ENCODE measurements at regions not wholly inside any gene's neighbourhood (a gene's known extent, or its start where the extent isn't known, plus 50 kb on each side); places are given as distances from the start of the nearest gene placed in this dataset.

DNA sequence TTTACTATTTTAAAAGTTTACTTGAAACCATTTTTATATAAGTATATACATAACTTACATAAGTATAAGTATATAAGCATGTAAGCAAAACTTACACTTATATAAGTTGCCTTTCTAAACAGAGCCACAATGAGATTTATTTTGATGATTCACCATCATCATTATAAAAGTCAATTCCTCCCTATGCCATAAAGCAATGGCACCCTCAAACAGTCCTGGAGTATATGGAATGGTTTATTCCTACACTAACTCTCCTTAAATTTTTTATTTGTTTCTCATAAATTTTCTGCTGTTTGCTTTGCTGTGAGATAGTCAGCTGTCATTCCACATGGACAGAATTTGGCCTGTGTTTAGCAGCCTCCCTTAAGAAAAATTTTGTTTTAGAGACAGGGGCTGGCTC is 114.2 kb downstream of the NAB1 start:
- H3K27me3 ChIP-seq = no peaks in the 10 kb centered on the region
- intact Hi-C loops (cut with DNase I) = no loop called here
- no peaks in the 10 kb centered on the region for H3K36me3 ChIP-seq
- ATAC-seq (no peak), DNase-seq (no peak)
- no peak overlapping the region for H3K27ac ChIP-seq
- TF ChIP-seq, protein P1, sequence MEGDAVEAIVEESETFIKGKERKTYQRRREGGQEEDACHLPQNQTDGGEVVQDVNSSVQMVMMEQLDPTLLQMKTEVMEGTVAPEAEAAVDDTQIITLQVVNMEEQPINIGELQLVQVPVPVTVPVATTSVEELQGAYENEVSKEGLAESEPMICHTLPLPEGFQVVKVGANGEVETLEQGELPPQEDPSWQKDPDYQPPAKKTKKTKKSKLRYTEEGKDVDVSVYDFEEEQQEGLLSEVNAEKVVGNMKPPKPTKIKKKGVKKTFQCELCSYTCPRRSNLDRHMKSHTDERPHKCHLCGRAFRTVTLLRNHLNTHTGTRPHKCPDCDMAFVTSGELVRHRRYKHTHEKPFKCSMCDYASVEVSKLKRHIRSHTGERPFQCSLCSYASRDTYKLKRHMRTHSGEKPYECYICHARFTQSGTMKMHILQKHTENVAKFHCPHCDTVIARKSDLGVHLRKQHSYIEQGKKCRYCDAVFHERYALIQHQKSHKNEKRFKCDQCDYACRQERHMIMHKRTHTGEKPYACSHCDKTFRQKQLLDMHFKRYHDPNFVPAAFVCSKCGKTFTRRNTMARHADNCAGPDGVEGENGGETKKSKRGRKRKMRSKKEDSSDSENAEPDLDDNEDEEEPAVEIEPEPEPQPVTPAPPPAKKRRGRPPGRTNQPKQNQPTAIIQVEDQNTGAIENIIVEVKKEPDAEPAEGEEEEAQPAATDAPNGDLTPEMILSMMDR (IDR thresholded peaks at IDR 0.05) = no peak
- no peak for TF ChIP-seq POLR2A (IDR thresholded peaks at IDR 0.05)
- H3K4me1 ChIP-seq = peaks cover 0 to 5% (median 0%) of the 10 kb centered on the region in 12 donors
- H3K4me3 ChIP-seq = no peak overlapping the region
- no peaks in the 10 kb centered on the region for H3K9me3 ChIP-seq

- ATAC-seq (no peak), DNase-seq (no peak)
- no peak overlapping the region for H3K4me3 ChIP-seq
- no peaks in the 10 kb centered on the region for H3K9me3 ChIP-seq
- H3K36me3 ChIP-seq = no peaks in the 10 kb centered on the region
- no peaks in the 10 kb centered on the region for H3K27me3 ChIP-seq
- peaks cover 0 to 5% (median 0%) of the 10 kb centered on the region in 12 donors for H3K4me1 ChIP-seq
- TF ChIP-seq, protein P1 (IDR thresholded peaks at IDR 0.05) = no peak
- TF ChIP-seq POLR2A (IDR thresholded peaks at IDR 0.05) = no peak
- 96 to 99% (median 96%) methylated on average over 2 of the region's 2 CpGs for WGBS, 4 donors
- intact Hi-C loops (cut with DNase I) = no loop called here
- no peak overlapping the region for H3K27ac ChIP-seq
Measured at GRCh38 chr2:190763901-190764514, 115.1 kb downstream of the NAB1 start.

DNA sequence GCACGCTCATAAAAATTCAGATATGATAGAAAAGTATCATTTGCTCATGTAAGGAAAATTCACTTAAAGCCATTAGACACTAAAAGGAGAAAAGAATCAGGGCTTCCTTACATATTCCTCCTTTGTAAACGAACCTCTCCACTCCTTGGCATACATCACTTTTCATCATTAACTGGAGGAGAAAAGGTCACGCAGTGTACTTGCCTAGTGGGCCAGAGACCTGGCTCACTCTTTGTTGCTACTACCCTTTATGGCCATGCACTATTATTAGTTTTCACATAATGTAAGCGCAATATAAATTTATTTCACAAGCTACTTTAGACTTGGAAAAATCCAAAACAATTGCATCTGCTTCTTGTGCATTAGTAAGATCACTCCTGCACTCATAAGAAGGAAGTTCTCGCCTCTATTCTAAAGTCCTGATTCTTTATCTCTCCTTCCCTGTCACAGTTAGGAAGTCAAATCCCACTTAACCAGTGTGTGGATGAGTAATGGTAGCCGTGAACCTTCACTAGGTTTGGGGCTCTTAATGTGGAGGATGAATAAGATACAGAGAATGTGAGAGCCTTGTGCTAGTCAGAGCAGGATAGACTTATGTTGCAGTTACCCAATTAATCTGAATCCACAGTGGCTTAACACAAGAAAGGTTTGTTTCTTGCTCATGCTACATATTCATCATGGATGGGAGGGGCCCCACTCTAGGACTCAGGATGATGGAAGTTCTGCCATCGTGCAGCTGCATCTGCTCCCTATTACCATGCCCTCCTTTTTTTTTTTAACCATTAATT is 115.0 kb upstream of the GLS start:
- ATAC-seq = peak in 3 of 4 donors; percentile 47 to 70 (median 58)
- no peak for DNase-seq

DNA sequence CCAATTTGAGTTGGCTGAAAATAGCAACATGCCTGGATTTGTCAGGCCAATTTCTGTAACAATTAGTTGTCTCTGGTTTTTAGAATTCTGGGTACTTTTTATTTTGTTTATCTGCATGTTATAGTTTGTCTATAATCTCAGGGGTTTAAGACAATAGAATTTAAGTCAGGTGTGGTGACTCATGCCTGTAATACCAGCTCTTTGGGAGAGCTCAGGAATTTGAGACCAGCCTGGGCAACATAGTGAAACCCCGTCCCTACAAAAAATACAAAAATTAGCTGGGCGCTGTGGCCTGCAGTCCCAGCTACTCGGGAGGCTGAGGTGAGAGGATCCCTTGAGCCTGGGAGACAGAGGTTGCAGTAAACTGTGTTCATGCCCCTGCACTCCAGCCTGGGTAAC is 114.4 kb upstream of the GLS start:
- Histone ChIP-seq H3K36me3 (no peaks in the 10 kb centered on the region), H3K9me3 (no peaks in the 10 kb centered on the region), H3K4me1 (peaks cover 0 to 5% (median 0%) of the 10 kb centered on the region in 12 donors), H3K27ac (peak overlapping the region in 1 of 12 donors; percentile 52), H3K4me3 (no peak overlapping the region), H3K27me3 (no peaks in the 10 kb centered on the region)
- WGBS, 4 donors = 94 to 100% (median 98%) methylated on average over 3 of the region's 3 CpGs
- intact Hi-C loops (cut with DNase I) = no loop called here
- ATAC-seq (no peak), DNase-seq (no peak)
- TF ChIP-seq, protein P1 (IDR thresholded peaks at IDR 0.05) = no peak
- TF ChIP-seq POLR2A (IDR thresholded peaks at IDR 0.05) = no peak

More for the DNA sequence above, 115.0 kb upstream of the GLS start:
- no peaks in the 10 kb centered on the region for H3K36me3 ChIP-seq
- H3K27ac ChIP-seq = peak overlapping the region in 2 of 12 donors; percentile 19 to 52
- H3K4me3 ChIP-seq = no peak overlapping the region
- H3K4me1 ChIP-seq = peaks cover 0 to 5% (median 0%) of the 10 kb centered on the region in 12 donors
- H3K9me3 ChIP-seq = no peaks in the 10 kb centered on the region
- intact Hi-C loops (cut with DNase I) = no loop called here
- TF ChIP-seq POLR2A (IDR thresholded peaks at IDR 0.05) = no peak
- TF ChIP-seq, protein P1 (IDR thresholded peaks at IDR 0.05) = no peak
- 74 to 83% (median 78%) methylated on average over 7 of the region's 7 CpGs for WGBS, 4 donors
- H3K27me3 ChIP-seq = no peaks in the 10 kb centered on the region
